Neural cell (in vitro differentiated cells): ENCODE measurements at regions not wholly inside any gene's neighbourhood (a gene's known extent, or its start where the extent isn't known, plus 50 kb on each side); places are given as distances from the start of the nearest gene placed in this dataset.

Experiments used
- H2AFZ ChIP-seq: fragments of 200-600, 300-800 bp; sonication (generic), shearing (Covaris generic); 2 replicates; pipeline ENCODE4 v1.6.0; 2014; ENCODE audit warnings: low read depth, mild to moderate bottlenecking, antibody characterized with exemption, low read length, moderate library complexity
- H3F3A ChIP-seq: fragments of 200-600 bp; shearing (Covaris generic); 2 replicates; pipeline ENCODE4 v1.6.1; 2016; ENCODE audit warnings: mild to moderate bottlenecking, moderate library complexity, mixed read lengths, antibody characterized with exemption, low read length; ENCODE audit not compliant: insufficient read depth, poor library complexity, severe bottlenecking
- H3K27ac ChIP-seq: fragments of 200-600, 300-800 bp; sonication (generic), shearing (Covaris generic); 2 replicates; pipeline ENCODE4 v1.5.1; 2014; ENCODE audit warnings: mild to moderate bottlenecking, low read length, moderate library complexity
- H3K27me3 ChIP-seq: fragments of 300-800, 200-600 bp; sonication (generic), shearing (Covaris generic); 2 replicates; pipeline ENCODE4 v1.6.0; 2014; ENCODE audit warnings: mild to moderate bottlenecking, low read depth, low read length, moderate library complexity; ENCODE audit not compliant: insufficient read depth
- H3K36me3 ChIP-seq: fragments of 300-800, 200-600 bp; sonication (generic), shearing (Covaris generic); 2 replicates; pipeline ENCODE4 v1.5.1; 2014; ENCODE audit warnings: mild to moderate bottlenecking, antibody characterized with exemption, low read length, moderate library complexity; ENCODE audit not compliant: insufficient read depth
- H3K4me2 ChIP-seq: fragments of 300-800, 200-600 bp; sonication (generic), shearing (Covaris generic); 2 replicates; pipeline ENCODE4 v1.6.0; 2014; ENCODE audit warnings: mild to moderate bottlenecking, low read length
- H3K4me3 ChIP-seq: fragments of 300-800, 200-600 bp; sonication (generic), shearing (Covaris generic); 2 replicates; pipeline ENCODE4 v1.5.1; 2014; ENCODE audit warnings: mild to moderate bottlenecking, low read length, moderate library complexity
- H3K79me2 ChIP-seq: fragments of 200-600 bp; shearing (Covaris generic); replicated peaks from 2 replicates; pipeline ENCODE4 v1.6.0; 2014; ENCODE audit warnings: mild to moderate bottlenecking, low read length, moderate library complexity; ENCODE audit not compliant: insufficient read depth
- H3K9ac ChIP-seq: fragments of 300-800, 200-600 bp; sonication (generic), shearing (Covaris generic); 2 replicates; pipeline ENCODE4 v1.6.1; 2016; ENCODE audit warnings: mild to moderate bottlenecking, low read length, mixed read lengths
- H3K9me2 ChIP-seq: fragments of 200-600 bp; shearing (Covaris generic); 2 replicates; pipeline ENCODE4 v1.6.1; 2016; ENCODE audit warnings: mild to moderate bottlenecking, low read length, mixed read lengths; ENCODE audit not compliant: insufficient read depth
- H3K9me3 ChIP-seq: fragments of 200-600, 300-800 bp; sonication (generic), shearing (Covaris generic); 2 replicates; pipeline ENCODE4 v1.6.1; 2016; ENCODE audit warnings: mild to moderate bottlenecking, mixed run types, low read length, moderate library complexity, mixed read lengths
- H4K20me1 ChIP-seq: fragments of 200-600 bp; shearing (Covaris generic); 2 replicates; pipeline ENCODE4 v1.6.1; 2016; ENCODE audit warnings: mild to moderate bottlenecking, mixed run types; ENCODE audit not compliant: insufficient read depth
- CTCF ChIP-seq: fragments of 450-650 bp; IDR thresholded peaks from 2 replicates; pipeline ENCODE4 v1.5.1; 2014; ENCODE audit warnings: antibody characterized with exemption, mild to moderate bottlenecking, moderate library complexity; ENCODE audit not compliant: poor library complexity, severe bottlenecking
- EP300 ChIP-seq: fragments of 450-650 bp; conservative IDR thresholded peaks from 2 replicates; pipeline ENCODE4 v1.6.1; 2014; ENCODE audit warnings: antibody characterized with exemption, mild to moderate bottlenecking, moderate library complexity; ENCODE audit not compliant: poor library complexity, severe bottlenecking
- EZH2 ChIP-seq: fragments of 200-600, 300-800 bp; shearing (Covaris generic), sonication (generic); IDR thresholded peaks from 2 replicates; pipeline ENCODE4 v1.6.1; 2014; ENCODE audit warnings: antibody characterized with exemption, low read length, borderline replicate concordance, mild to moderate bottlenecking; ENCODE audit not compliant: insufficient read depth, poor library complexity, severe bottlenecking
- MXI1 ChIP-seq: fragments of 450-650 bp; conservative IDR thresholded peaks from 2 replicates; pipeline ENCODE4 v1.6.1; 2014; ENCODE audit warnings: antibody characterized with exemption, mild to moderate bottlenecking; ENCODE audit not compliant: poor library complexity, severe bottlenecking
- POLR2AphosphoS5 ChIP-seq: IDR thresholded peaks from 2 replicates; pipeline ENCODE4 v1.6.1; 2012
- RAD21 ChIP-seq: fragments of 450-650 bp; conservative IDR thresholded peaks from 2 replicates; pipeline ENCODE4 v1.6.1; 2014; ENCODE audit warnings: antibody characterized with exemption, mild to moderate bottlenecking, moderate library complexity
- REST ChIP-seq: IDR thresholded peaks from 2 replicates; pipeline ENCODE4 v1.6.1; 2012; ENCODE audit warnings: borderline replicate concordance
- SMC3 ChIP-seq: fragments of 450-650 bp; conservative IDR thresholded peaks from 2 replicates; pipeline ENCODE4 v1.6.1; 2014; ENCODE audit warnings: antibody characterized with exemption, mild to moderate bottlenecking, moderate library complexity; ENCODE audit not compliant: poor library complexity
- TAF1 ChIP-seq: IDR thresholded peaks from 2 replicates; pipeline ENCODE4 v1.6.1; 2012; ENCODE audit warnings: low read depth

GRCh38 chr1:58318157-58319005 is 228.1 kb downstream of the OMA1 start:
- H3K9me2 ChIP-seq, result no peaks in the 10 kb centered on the region
- TF ChIP-seq REST (no peak), POLR2AphosphoS5 (no peak)
- no peaks in the 10 kb centered on the region for H3F3A ChIP-seq
- H3K9ac ChIP-seq, result no peak overlapping the region
- no peak overlapping the region for H3K27ac ChIP-seq
- H4K20me1 ChIP-seq, result no peaks in the 10 kb centered on the region
- no peaks in the 10 kb centered on the region for H3K36me3 ChIP-seq
- H3K27me3 ChIP-seq, result no peaks in the 10 kb centered on the region
- H3K9me3 ChIP-seq, result no peaks in the 10 kb centered on the region
- H3K79me2 ChIP-seq, result no peaks in the 10 kb centered on the region
- H3K4me2 ChIP-seq, result no peak overlapping the region
- no peak overlapping the region for H3K4me3 ChIP-seq
- no peak overlapping the region for H2AFZ ChIP-seq

- no peak overlapping the region for H3K27ac ChIP-seq
- H3K27me3 ChIP-seq, result no peaks in the 10 kb centered on the region
- no peak overlapping the region for H2AFZ ChIP-seq
- no peaks in the 10 kb centered on the region for H3K36me3 ChIP-seq
- H3K4me3 ChIP-seq, result no peak overlapping the region
- H4K20me1 ChIP-seq, result no peaks in the 10 kb centered on the region
- no peaks in the 10 kb centered on the region for H3K9me3 ChIP-seq
- no peaks in the 10 kb centered on the region for H3F3A ChIP-seq
- no peaks in the 10 kb centered on the region for H3K9me2 ChIP-seq
- H3K79me2 ChIP-seq, result no peaks in the 10 kb centered on the region
- TF ChIP-seq EZH2 (no peak), MXI1 (no peak), TAF1 (no peak), POLR2AphosphoS5 (no peak), REST (no peak), CTCF (no peak), SMC3 (no peak), EP300 (no peak), RAD21 (no peak)
- H3K4me2 ChIP-seq, result no peak overlapping the region
- H3K9ac ChIP-seq, result no peak overlapping the region
Measured at GRCh38 chr1:58317694-58318093, 228.8 kb downstream of the OMA1 start.
